Iris pigment epithelial cell (primary cell): ENCODE measurements at regions not wholly inside any gene's neighbourhood (a gene's known extent, or its start where the extent isn't known, plus 50 kb on each side); places are given as distances from the start of the nearest gene placed in this dataset.
"Not testable (repeated sequence)": the region's sequence is repeated elsewhere in the genome, so short reads cannot be mapped to it uniquely, and the experiment has no call there.

Source experiments
- DNase-seq: peaks from one replicate; pipeline ENCODE4 v3.0.0-alpha.2; 2011; ENCODE audit warnings: low read depth

DNA sequence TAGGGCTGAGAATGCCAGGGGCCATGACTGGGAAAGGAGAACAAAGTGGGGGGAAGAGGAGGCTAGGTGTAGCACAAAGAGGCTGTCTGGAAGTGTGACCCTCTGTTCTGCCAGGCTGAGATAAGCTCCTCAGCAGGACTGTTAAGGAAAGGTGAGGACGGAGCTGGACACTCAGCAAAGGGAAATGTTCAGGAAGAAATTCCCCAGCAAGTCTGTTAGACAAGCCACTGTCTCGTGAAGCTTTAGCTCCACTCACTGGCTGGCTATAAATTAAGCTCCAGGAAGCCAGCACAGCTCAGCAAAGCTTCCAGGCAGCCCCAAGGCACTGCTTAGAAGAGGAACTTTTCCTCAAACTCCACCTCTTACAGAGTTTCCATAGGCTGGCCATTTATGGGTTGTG is 181.2 kb upstream of the API5 start:
- DNase-seq: no peak

DNA sequence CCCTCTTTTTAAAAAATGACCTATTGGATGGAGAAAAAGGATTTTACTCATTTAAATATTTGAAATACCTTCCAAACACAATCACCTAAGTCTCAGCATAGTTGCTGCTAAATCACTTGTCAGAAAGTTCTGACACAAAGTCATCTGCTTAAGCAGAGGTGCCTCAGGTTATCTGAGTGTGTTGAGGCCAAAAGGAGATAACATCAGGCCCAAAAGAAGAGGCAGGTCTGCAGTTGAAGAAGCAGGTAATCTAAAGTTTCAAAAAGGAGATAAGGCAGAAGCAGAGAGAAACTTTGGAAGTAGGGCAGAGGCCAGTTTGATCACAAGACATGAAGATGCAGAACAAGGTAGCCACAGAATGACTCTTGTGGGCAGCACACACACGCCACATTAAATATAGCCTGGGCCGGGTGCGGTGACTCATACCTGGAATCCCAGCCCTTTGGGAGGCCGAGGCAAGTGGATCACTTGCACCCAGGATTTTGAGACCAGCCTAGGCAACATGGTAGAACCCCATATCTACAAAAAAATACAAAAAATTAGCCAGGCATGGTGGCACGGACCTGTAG is 175.7 kb upstream of the API5 start:
- DNase-seq: no peak

DNA sequence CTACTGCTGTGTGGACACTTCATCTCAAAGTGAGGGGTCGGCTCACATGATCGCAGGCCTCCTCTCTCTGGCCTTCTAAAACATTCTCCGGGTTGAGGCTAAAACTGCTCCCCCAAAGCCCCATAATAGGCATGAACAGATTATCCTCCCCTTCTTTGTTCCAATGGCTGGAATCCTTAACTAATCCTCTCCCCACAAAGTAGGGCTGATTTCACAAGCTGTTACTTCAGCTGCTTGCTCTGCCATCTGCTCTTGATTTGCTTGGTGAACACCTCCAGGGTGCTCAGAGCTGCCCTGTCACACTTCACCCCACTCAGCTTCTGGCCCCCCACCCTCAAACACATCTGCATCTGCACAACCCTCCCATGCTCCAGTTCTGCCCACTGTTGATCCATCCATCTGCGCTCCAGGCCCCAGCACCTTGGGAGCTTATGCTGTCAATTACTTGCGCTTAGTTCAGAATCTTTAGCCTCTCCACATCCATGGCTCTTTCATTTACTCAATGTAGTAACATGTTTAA is 173.1 kb upstream of the API5 start:
- no peak for DNase-seq

DNA sequence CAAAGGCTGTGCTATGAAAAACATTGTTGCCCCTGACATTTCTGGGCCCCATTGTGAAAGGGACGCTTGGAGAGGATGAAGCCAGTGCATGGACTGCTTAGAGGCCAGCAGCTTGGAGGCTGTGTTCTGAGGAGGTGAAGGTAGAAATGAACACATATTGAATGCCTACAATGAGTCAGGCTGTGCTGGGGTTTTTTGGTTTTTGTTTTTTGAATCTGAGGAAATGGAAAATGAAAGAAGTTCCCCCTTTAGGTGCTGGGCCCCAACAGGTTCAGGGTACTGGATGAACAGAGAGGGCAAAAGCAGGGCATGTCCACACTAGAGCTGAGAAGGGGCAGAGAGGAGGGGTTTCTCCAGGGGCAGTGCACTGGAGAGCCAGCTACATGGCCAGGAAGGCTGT is 166.1 kb upstream of the API5 start:
- DNase-seq: no peak

DNA sequence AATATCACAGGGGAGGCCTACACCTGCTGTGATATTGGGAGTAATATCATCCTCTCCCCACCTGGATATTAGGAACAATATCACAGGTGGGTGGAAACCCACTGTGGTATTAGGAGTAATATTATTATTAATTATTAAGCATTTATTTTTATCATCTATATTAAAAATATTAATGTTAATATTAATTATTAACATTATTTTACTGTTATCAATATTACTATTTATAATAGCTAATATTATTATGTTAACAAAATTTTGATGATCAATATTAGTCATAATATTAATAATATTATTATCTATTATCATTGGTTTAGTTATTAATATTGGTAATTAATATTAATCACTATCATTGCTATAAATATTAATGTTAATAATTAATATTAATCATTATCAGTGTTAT is 161.1 kb upstream of the API5 start:
- no peak for DNase-seq

DNA sequence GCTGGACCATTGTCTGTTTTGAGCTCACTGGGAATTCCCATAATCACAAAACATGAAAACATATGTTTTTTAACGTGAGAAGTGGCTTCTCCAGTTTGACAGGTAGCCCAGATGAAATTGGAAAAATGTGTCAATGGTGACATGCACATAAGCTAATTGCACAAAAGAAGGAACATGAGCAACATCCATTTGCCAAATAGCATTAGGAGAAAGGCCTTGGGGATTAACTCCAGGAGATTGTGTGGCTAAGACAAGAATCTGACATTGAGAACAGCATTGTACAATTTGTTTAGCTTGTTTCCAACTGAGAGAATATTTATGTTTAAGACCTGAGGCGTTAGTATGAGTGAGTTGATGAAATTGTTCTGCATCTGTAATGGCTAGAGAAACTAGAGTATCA is 147.0 kb upstream of the API5 start:
- DNase-seq: no peak

DNA sequence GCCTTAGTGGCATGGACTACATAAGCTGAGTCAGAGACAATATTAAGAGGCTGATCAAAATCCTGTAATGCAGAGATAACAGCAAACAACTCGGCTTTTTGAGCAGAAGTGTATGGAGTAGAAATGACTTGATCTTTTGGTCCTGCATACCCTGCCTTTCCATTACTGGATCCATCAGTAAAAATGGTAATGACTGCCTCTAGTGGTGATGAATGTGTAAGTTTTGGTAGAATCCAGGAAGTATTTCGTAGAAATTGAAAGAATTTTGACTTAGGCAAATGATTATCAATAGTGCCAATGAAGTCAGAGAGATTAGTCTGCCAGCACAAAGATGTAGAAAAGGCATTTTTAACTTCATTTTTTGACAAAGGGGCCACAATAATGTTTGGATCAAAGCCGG is 146.4 kb upstream of the API5 start:
- not testable (repeated sequence) for DNase-seq

DNA sequence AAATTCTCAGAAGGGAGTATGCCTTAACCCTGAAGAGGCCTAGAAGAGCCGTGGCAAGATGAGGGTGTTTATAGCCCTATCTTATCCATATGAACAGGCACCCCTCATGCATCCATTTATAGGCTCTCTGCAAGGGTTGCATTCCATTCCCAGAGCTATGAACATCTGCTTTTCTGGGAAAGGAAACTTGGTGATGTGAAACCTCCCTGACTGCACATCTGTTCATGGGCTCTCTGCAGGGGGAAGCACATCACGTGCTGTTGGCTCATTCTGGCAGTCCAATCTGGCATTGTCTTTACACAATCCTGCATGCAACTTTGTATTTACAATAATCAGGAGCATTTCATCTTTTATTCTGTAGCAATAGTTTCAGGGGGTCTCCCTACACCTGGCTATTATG is 143.6 kb upstream of the API5 start:
- not testable (repeated sequence) for DNase-seq

DNA sequence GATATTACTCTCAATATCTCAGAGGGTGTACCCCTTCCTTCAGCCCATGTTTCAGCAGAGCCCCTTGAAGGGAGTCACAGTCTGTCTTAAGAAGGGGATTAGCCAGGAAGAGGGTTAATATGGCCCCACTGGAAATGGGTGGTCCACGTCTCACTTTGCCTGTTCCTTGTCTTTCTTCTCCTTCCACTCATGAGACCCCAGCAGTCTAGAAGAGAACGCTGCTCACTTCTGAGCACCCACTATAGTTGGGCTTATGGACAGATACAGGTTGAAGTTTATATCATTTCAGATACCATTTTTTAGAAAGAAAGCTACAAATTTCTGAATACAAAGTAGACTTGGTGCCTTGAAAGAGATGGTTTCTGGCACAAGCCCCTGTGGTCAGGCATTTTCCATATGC is 139.3 kb upstream of the API5 start:
- no peak for DNase-seq

DNA sequence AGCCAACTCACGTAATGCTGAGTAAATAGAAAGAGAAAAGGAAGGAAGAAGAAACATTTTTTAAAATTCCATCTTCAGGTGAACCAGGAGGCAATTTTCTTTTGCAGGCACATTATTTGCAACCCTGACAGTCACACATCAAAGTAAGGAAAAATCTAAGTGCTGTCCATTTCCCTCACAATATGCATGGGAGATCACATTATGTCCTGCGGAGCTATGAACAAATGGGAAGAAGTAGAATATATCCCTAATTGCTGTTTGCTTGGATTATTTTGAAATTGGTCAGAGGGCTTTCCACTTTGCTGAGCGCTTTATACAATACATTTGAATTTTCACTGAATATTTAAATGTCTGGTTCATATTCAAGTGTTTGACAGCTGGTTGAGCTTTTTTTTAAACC is 133.8 kb upstream of the API5 start:
- DNase-seq: no peak

DNA sequence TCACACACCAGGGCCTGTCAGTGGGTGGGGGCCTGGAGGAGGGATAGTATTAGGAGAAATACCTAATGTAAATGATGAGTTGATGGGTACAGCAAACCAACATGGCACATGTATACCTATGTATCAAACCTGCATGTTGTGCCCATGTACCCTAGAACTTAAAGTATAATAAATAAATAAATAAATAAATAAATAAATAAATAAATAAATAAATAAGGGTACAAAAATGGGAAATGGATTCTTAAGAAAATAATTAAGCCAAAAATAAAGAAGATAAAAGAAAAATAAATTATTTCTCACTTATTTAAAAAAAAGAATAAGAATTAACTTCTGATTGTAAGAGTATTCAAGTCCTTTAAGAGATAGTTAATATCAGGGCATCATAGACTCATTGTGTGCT is 117.3 kb upstream of the API5 start:
- not testable (repeated sequence) for DNase-seq

DNA sequence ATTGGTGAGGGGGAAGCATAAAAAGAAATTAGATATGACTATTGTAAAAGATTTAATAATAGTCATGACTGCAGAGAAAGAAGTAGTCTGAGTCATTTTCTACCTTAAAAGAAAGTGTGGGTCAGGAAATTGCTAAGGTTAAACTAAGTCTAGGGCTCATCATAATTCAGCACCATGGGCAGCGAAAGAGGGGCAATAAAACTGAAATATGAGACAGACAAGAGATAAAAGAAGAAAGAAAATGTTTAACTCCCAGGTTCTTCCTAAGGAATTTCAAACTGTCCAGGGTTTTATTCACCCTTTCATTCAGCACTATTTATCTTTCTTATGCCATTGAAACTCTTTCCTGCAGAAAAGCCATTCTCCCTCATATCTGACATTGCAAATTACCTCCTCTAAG is 114.4 kb upstream of the API5 start:
- DNase-seq: no peak

DNA sequence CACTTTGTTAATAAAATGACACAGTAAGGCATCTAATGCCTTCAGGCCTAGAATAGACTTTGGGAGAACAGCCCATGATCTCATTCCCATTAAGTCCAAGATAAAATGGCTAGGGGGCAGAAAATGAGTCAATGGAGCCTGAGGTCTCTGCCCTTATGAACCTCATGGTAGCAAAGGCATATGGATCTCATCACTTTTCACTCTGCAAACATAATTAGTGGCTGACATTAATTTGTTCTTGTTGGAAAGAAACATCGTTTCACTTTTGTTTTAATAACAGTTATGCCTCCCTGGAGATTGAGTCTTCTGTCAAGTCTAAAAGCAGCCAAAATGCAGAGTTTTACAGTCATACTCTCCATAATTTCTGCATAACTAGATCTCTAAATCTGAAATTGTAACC is 111.8 kb upstream of the API5 start:
- DNase-seq: no peak

DNA sequence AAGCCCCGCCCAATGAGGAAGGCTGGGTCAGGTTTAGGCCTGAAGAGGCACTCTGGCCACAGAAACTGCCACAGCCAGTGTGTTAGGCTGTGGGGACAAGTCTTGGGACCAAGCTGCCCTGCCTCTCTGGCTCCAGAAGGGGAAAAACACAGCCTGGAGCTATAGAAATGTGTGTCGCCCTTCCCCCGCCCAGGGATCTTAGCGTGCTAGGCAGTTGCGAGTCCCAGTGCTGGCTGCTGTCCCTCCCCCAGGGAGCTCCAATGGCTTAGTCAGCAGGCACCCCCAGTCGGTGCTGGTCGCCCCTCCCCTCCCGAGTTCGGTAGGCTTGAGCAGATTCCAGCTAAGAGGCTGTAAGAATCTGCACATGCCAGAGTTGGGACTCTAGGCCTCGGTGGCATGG is 99.5 kb upstream of the API5 start:
- no peak for DNase-seq

DNA sequence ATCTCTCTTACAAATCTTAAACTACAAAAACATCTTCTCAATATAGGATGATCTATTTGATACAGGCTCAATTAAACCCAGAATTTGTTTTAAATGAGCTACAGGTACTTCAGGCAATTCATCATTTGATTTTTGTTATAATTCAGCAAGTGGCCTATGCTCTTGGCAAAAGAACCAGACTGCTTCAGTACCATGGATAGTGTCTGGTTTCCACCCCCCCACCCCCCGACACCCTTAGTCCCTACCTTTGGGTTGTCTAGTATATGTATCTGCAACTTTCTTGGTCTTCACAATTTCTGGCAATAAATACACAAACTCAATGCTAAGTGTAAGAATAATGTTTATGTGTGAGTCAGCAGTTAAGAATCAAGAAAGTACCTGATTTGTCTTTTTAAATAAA is 97.3 kb upstream of the API5 start:
- no peak for DNase-seq

DNA sequence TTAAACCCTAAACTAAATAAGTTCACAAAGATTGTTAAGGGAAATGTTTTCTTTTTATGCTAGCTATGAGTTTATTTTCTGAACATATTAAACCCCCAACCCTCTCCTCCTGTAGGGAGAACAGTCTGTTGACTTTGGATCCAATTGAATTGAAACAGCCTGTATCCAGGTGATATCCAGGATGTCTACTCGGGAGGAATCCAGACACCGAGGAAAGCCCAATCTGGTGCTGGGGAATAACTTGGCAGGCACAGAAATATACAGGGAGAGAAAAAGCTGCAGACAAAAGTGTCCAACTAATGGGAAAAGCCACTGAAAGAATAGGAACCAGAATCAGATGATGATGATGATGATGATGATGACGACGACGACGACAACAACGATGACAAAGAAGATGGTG is 93.9 kb upstream of the API5 start:
- no peak for DNase-seq

DNA sequence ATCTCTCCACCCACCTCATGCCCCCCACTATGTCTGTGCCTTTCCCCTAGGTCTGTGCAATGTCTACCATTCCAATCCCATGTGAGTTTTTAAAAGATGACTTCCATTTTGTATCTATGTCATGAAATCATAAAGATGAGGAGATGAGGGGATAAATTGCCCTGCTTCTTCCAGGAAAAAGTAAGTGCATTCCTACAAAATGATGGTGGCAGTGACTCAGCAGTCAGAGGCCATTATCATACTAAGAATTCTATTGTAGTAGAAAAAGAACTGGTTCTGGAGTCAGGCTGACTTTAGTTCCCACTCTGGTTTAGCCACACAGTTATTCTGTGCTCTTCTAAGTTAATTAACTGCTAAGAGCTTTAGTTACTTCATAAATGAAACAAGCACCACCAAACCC is 89.6 kb upstream of the API5 start:
- no peak for DNase-seq

DNA sequence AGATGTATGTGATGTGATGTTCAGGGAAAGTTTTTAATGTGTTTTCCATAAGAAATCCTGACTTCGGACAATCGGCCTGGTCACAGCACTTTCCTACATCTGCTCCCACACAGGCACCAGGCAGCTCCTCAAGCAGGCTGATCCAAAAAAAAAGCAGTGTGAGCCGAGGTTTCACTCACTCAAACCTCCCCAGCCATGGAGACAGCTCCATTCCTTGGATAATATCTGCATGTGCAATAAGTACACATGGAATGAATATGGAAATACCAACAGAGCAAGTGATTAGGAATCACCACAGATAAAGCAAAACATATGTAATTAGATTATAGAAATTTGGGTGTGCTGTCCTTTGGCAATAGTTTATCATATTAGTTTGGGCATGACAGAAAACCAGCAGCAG is 88.8 kb upstream of the API5 start:
- DNase-seq: no peak

DNA sequence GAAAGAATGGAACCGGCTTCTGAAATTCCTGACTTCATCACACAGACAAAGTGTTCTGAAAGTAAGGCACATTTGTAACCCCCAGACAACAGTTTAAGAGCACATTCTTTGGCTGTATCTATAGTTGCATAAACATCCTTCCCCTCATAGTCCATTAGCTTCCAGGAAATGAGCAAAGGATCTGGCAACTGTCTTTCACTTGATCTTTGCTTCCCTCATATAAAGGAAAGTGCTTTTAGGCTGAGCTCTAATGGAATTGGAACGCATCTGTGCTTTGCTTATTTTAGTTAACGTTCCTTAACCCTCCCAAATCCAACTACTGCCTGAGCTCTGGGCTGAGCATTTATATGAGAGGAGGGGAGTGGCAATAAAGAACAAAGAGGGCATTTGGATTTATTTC is 76.9 kb upstream of the API5 start:
- DNase-seq: no peak

DNA sequence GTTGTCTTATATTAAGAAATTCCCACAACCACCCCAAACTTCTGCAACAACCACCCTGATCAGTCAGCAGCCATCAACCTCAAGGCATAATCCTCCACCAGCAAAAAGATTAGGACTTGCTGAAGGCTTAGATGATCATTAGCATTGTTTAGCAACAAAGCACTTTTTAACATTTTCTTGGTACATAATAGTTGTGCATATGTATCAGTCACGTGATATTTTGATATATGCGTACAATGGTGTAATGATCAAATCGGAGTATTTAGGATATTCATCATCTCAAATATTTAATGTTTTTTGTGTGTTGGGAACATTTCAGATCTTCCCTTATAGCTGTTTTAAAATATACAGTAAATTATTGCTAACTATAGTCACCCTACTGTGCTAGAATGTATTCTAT is 73.5 kb upstream of the API5 start:
- DNase-seq: no peak

DNA sequence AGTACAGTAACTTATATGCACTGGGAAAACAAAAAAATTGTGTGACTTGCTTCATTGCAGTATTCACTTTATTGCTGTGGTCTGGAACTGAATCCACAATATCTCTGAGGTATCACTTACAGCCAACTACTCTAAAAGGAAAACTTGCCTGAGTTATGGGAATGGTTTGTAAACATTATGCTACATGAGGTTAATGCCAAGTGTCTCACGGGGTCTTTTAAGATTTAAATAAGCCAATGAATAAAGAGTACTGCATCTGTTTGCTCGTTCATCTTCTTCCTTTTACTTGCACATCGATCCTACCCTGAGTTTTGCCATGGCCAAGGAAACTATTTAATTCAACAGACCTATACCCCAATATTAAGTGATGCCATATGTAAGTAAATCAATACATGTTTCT is 72.0 kb upstream of the API5 start:
- no peak for DNase-seq

DNA sequence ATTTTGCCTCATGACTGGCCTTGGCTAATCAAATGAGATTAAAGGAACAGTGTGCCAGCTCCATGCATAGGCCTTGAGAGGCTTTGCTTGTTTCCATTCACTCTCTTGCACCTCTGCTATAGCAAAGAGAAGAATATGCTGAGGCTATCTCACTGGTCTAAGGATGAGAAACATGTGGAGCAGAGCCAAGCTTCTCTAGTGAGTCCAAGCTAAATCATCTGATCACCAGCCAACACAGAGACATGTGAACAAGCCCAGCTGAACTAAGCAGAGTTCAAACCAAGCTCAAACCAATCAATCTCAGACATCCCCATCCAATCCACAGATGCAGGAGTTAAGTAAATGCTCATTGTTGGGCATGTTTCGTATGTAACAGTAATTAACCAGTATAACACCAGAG is 69.4 kb upstream of the API5 start:
- DNase-seq: no peak

DNA sequence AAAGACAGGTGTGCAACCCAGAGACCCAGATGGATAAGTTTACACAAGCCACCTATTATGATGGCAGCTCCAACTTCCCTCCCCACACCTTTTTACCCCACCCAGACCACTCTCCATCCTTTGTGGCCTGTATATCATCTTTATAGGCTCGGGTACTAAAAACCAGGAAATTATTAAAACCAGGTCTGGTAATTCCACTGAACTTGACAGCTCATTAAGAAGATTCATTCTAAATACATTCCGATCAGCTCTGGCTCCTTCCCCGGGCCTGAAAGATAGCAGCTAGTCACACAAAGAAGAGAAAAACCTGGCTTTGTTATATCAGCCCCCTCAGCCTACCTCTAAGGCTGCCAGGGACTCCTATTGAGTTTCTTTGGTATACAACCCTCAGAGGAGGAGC is 67.9 kb upstream of the API5 start:
- no peak for DNase-seq

DNA sequence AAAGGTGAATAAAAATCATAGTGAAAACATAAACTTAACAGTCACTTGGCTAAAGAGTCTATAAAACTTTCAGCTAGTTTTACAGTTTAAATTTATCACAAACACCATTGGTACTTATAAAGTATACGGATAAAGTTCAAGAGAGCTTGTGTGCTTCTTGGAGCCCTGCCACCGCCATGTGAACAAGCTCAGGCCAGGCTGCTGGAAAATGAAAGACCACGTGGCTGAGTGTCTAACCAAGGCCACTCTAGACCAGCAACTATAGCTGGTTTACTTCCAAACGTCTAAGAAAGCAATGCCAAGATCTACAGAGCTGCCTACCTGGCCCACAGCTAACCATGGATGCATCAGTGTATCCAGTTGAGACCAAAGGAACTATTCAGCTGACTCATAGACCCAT is 66.3 kb upstream of the API5 start:
- DNase-seq: no peak

DNA sequence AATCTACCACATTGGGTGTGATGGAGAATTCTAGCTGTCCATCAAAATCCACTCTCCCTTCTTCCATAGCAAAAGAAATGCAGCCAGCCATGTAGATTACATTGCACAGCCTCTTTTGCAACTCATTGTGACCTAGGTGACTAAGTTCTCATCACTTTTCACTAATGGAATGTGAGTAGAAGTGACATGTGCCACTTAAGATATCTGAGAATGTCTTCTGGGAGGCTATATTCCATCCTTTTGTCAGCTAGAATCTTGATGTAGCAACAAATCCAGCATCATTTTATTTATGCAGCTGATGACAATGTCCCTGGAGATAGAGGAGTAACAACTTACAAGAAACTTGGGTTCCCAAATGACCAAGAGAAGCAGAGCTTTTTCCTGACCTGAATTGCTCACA is 61.5 kb upstream of the API5 start:
- DNase-seq: no peak
